Neural crest cell (in vitro differentiated cells): ENCODE measurements at regions not wholly inside any gene's neighbourhood (a gene's known extent, or its start where the extent isn't known, plus 50 kb on each side); places are given as distances from the start of the nearest gene placed in this dataset.

ENCODE experiments used
- DNase-seq: peaks from one replicate; pipeline ENCODE4 v3.0.0; 2021; ENCODE audit warnings: low read depth, mixed read lengths, low spot score
- H3K27ac Mint-ChIP-seq: one replicate; pipeline ENCODE4 v1.8.0; 2021; ENCODE audit warnings: mild to moderate bottlenecking, mixed read lengths; ENCODE audit not compliant: unreplicated experiment
- H3K27me3 Mint-ChIP-seq: 2 replicates; pipeline ENCODE4 v1.8.0; 2021; ENCODE audit warnings: low read depth, mild to moderate bottlenecking, mixed read lengths
- H3K36me3 Mint-ChIP-seq: 2 replicates; pipeline ENCODE4 v1.8.0; 2021; ENCODE audit warnings: low read depth, mild to moderate bottlenecking, mixed read lengths
- H3K4me1 Mint-ChIP-seq: 2 replicates; pipeline ENCODE4 v1.8.0; 2021; ENCODE audit warnings: mixed read lengths
- H3K4me3 Mint-ChIP-seq: one replicate; pipeline ENCODE4 v1.8.0; 2021; ENCODE audit warnings: mild to moderate bottlenecking, mixed read lengths
- H3K9me3 Mint-ChIP-seq: 2 replicates; pipeline ENCODE4 v1.8.0; 2021; ENCODE audit warnings: mixed read lengths
- CTCF ChIP-seq: fragments of 200-600 bp; sonication (generic); conservative IDR thresholded peaks from 2 replicates; pipeline ENCODE4 v1.5.0; 2021; ENCODE audit warnings: antibody characterized with exemption, mild to moderate bottlenecking

GRCh38 chr4:134955059-134955458 lies 753.5 kb upstream of the PABPC4L start:
- H3K27ac Mint-ChIP-seq = no peak overlapping the region
- no peak for DNase-seq
- no peaks in the 10 kb centered on the region for H3K36me3 Mint-ChIP-seq
- no peak overlapping the region for H3K4me3 Mint-ChIP-seq
- H3K4me1 Mint-ChIP-seq = no peaks in the 10 kb centered on the region
- TF ChIP-seq CTCF = no peak
- H3K27me3 Mint-ChIP-seq = no peaks in the 10 kb centered on the region
- peaks cover 9% of the 10 kb centered on the region for H3K9me3 Mint-ChIP-seq

- Mint-ChIP-seq H3K27ac (no peak overlapping the region), H3K4me1 (no peaks in the 10 kb centered on the region), H3K4me3 (no peak overlapping the region), H3K36me3 (no peaks in the 10 kb centered on the region), H3K27me3 (no peaks in the 10 kb centered on the region), H3K9me3 (peaks cover 10% of the 10 kb centered on the region)
- TF ChIP-seq CTCF = no peak
- no peak for DNase-seq
These were observed 751.2 kb upstream of the PABPC4L start for GRCh38 chr4:134952775-134953174.

GRCh38 chr4:134952305-134952704 lies 750.7 kb upstream of the PABPC4L start:
- Mint-ChIP-seq H3K4me1 (no peaks in the 10 kb centered on the region), H3K27me3 (no peaks in the 10 kb centered on the region), H3K4me3 (no peak overlapping the region), H3K9me3 (peaks cover 14% of the 10 kb centered on the region), H3K36me3 (no peaks in the 10 kb centered on the region), H3K27ac (no peak overlapping the region)
- TF ChIP-seq CTCF = no peak
- DNase-seq = no peak

GRCh38 chr4:134948110-134948642 lies 746.6 kb upstream of the PABPC4L start:
- TF ChIP-seq CTCF = no peak
- no peaks in the 10 kb centered on the region for H3K4me1 Mint-ChIP-seq
- no peaks in the 10 kb centered on the region for H3K36me3 Mint-ChIP-seq
- peaks cover 10% of the 10 kb centered on the region for H3K9me3 Mint-ChIP-seq
- no peak overlapping the region for H3K4me3 Mint-ChIP-seq
- no peak overlapping the region for H3K27ac Mint-ChIP-seq
- DNase-seq = no peak
- no peaks in the 10 kb centered on the region for H3K27me3 Mint-ChIP-seq

GRCh38 chr4:134944115-134944514 lies 742.5 kb upstream of the PABPC4L start:
- H3K27me3 Mint-ChIP-seq = no peaks in the 10 kb centered on the region
- TF ChIP-seq CTCF = no peak
- H3K4me3 Mint-ChIP-seq = no peak overlapping the region

GRCh38 chr4:134936014-134936413 lies 734.4 kb upstream of the PABPC4L start:
- no peaks in the 10 kb centered on the region for H3K9me3 Mint-ChIP-seq
- H3K4me3 Mint-ChIP-seq = no peak overlapping the region
- TF ChIP-seq CTCF = no peak
- H3K36me3 Mint-ChIP-seq = no peaks in the 10 kb centered on the region
- DNase-seq = no peak
- peaks cover 4% of the 10 kb centered on the region for H3K4me1 Mint-ChIP-seq
- no peak overlapping the region for H3K27ac Mint-ChIP-seq
- H3K27me3 Mint-ChIP-seq = no peaks in the 10 kb centered on the region

More at GRCh38 chr4:134944115-134944514, 742.5 kb upstream of the PABPC4L start:
- H3K36me3 Mint-ChIP-seq = no peaks in the 10 kb centered on the region
- H3K27ac Mint-ChIP-seq = no peak overlapping the region
- peaks cover 11% of the 10 kb centered on the region for H3K9me3 Mint-ChIP-seq
- no peak for DNase-seq
- no peaks in the 10 kb centered on the region for H3K4me1 Mint-ChIP-seq
